K562 (cell line): ENCODE measurements at regions not wholly inside any gene's neighbourhood (a gene's known extent, or its start where the extent isn't known, plus 50 kb on each side); places are given as distances from the start of the nearest gene placed in this dataset.

Experiments
- ATAC-seq: fragments of 200-7000 bp; cut with Tn5 transposase; 3 replicates; pipeline ENCODE4 v1.9.1; 2020; ENCODE audit warnings: moderate library complexity
- BruUV-seq: library from RNA; stranded (reverse); fragments of 400-500 nt; replicated peaks from 2 replicates; lab custom pipeline; 2021; lab: Mats Ljungman, UMichigan
- CTCF ChIA-PET: fragments of 300-600 bp; formaldehyde crosslinking; extraction: SDS; loops from one replicate; lab custom pipeline; 2021; ENCODE audit warnings: low intra/inter-chr PET ratio; lab: Yijun Ruan, JAX
- POLR2A ChIA-PET: fragments of 300-600, 350-650 bp; sonication (Branson Sonifier 250); formaldehyde crosslinking; extraction: SDS; loops from one replicate; lab custom pipeline; 2021; ENCODE audit warnings: antibody characterized with exemption, inconsistent platforms; lab: Yijun Ruan, JAX
- DNase-seq, 4 experiments: peaks; one replicate each; pipeline versions ENCODE4 v3.0.0 to v3.0.0-alpha.2; 2011 to 2018; ENCODE audit warnings: low spot score in 3 of 4, mixed read lengths in 3 of 4; ENCODE audit errors: extremely low read depth in 1 of 4
- FAIRE-seq: peaks from 2 replicates; lab custom pipeline; 2011; peaks lifted over from hg19 to GRCh38; lab: Jason Lieb, UNC
- H2AFZ ChIP-seq: 2 replicates; pipeline ENCODE4 v1.6.0; 2011; ENCODE audit warnings: low read depth, low read length, control low read depth, inconsistent platforms
- H3K27ac ChIP-seq: fragments of 200-600 bp; 3 replicates; pipeline ENCODE4 v1.8.0; 2011; ENCODE audit warnings: low read depth, mild to moderate bottlenecking, control low read depth, inconsistent platforms, low read length, moderate library complexity, mixed read lengths; ENCODE audit errors: extremely low read depth
- H3K27me3 ChIP-seq, 2 experiments: fragments of 300-600 bp in 1 of 2; 2 replicates in 1 of 2; 3 replicates in 1 of 2; pipeline versions ENCODE4 v1.6.0 to v1.8.0; 2011; ENCODE audit warnings: inconsistent platforms in 2 of 2, low read length in 2 of 2, mild to moderate bottlenecking in 1 of 2, mixed read lengths in 1 of 2, moderate library complexity in 1 of 2; ENCODE audit not compliant: control insufficient read depth in 2 of 2, insufficient read depth in 2 of 2
- H3K36me3 ChIP-seq: fragments of 300-600 bp; 3 replicates; pipeline ENCODE4 v1.8.0; 2011; ENCODE audit warnings: mild to moderate bottlenecking, low read length, inconsistent platforms; ENCODE audit not compliant: control insufficient read depth, insufficient read depth
- H3K4me1 ChIP-seq, 2 experiments: fragments of 200-600 bp in 1 of 2; replicated peaks in 1 of 2; 2 replicates in 1 of 2; 3 replicates in 1 of 2; pipeline versions ENCODE4 v1.5.1 to v1.8.0; 2011; ENCODE audit warnings: inconsistent platforms in 2 of 2, low read length in 2 of 2, mild to moderate bottlenecking in 1 of 2, mixed read lengths in 1 of 2, moderate library complexity in 1 of 2; ENCODE audit not compliant: control insufficient read depth in 2 of 2, insufficient read depth in 2 of 2
- H3K4me2 ChIP-seq: 2 replicates; pipeline ENCODE4 v1.6.1; 2011; ENCODE audit warnings: low read length, control low read depth, inconsistent platforms, mixed read lengths; ENCODE audit not compliant: insufficient read depth
- H3K4me3 ChIP-seq: fragments of 200-600 bp; sonication (generic), shearing (Covaris generic); 2 replicates; pipeline ENCODE4 v1.5.1; 2016; ENCODE audit warnings: control low read depth, inconsistent platforms
- H3K79me2 ChIP-seq: fragments of 200-600 bp; 3 replicates; pipeline ENCODE4 v1.8.0; 2011; ENCODE audit warnings: low read length, inconsistent platforms; ENCODE audit not compliant: control insufficient read depth, insufficient read depth
- H3K9ac ChIP-seq, 2 experiments: 2 replicates each; pipeline versions ENCODE4 v1.6.0 to v1.6.1; 2011; ENCODE audit warnings: low read depth in 2 of 2, low read length in 2 of 2, control low read depth in 1 of 2, inconsistent platforms in 1 of 2, mild to moderate bottlenecking in 1 of 2, mixed read lengths in 1 of 2; ENCODE audit not compliant: insufficient read depth in 1 of 2
- H3K9me1 ChIP-seq: one replicate; pipeline ENCODE4 v1.6.0; 2011; ENCODE audit warnings: inconsistent platforms, mild to moderate bottlenecking, low read length, moderate library complexity; ENCODE audit not compliant: control insufficient read depth, insufficient read depth
- H3K9me3 ChIP-seq: replicated peaks from 2 replicates; pipeline ENCODE4 v1.5.1; 2011; ENCODE audit warnings: low read depth, low read length, inconsistent platforms; ENCODE audit not compliant: control insufficient read depth, insufficient read depth
- H4K20me1 ChIP-seq: replicated peaks from 2 replicates; pipeline ENCODE4 v1.6.1; 2011; ENCODE audit warnings: low read length, inconsistent platforms, mixed read lengths; ENCODE audit not compliant: control insufficient read depth, insufficient read depth
- HIVEP1 ChIP-seq: fragments of 250-450 bp; sonication (Bioruptor Pico); IDR thresholded peaks from 2 replicates; pipeline ENCODE4 v1.4.0; 2020; ENCODE audit warnings: mild to moderate bottlenecking
- SOX6 ChIP-seq: fragments of 450-650 bp; IDR thresholded peaks from 2 replicates; pipeline ENCODE4 v1.6.1; 2014; ENCODE audit warnings: mild to moderate bottlenecking
- ZNF644 ChIP-seq: fragments of 200-800 bp; sonication (Bioruptor generic); IDR thresholded peaks from 2 replicates; pipeline ENCODE4 v1.6.1; 2016; ENCODE audit warnings: low read depth, missing genetic modification characterization, missing compliant biosample characterization
- WGBS: fragments of 100-300 bp; shearing (Covaris generic); methylation state at CpG from one replicate; pipeline ENCODE4 v1.1.6; 2016; ENCODE audit warnings: low coverage, mixed read lengths; ENCODE audit not compliant: insufficient coverage; ENCODE audit errors: missing lambda C conversion rate; 5-methylcytosine and 5-hydroxymethylcytosine counted together
- in situ Hi-C: fragments of 300-500 bp; cut with MboI; formaldehyde crosslinking; loops from 4 replicates; pipeline ENCODE4 v1.15.0; 2018; ENCODE audit warnings: inconsistent platforms, mixed read lengths
- intact Hi-C: fragments of 100-400 bp; cut with micrococcal nuclease; formaldehyde crosslinking; loops from 2 replicates; pipeline ENCODE4 v1.14.2; 2022
- TF ChIP-seq, protein P1 (sequence below): IDR thresholded peaks from 2 replicates; pipeline ENCODE4 v1.6.1; 2011; ENCODE audit warnings: borderline replicate concordance, low read depth, mild to moderate bottlenecking, moderate library complexity, low read length; ENCODE audit not compliant: insufficient read depth, poor library complexity, severe bottlenecking

DNA sequence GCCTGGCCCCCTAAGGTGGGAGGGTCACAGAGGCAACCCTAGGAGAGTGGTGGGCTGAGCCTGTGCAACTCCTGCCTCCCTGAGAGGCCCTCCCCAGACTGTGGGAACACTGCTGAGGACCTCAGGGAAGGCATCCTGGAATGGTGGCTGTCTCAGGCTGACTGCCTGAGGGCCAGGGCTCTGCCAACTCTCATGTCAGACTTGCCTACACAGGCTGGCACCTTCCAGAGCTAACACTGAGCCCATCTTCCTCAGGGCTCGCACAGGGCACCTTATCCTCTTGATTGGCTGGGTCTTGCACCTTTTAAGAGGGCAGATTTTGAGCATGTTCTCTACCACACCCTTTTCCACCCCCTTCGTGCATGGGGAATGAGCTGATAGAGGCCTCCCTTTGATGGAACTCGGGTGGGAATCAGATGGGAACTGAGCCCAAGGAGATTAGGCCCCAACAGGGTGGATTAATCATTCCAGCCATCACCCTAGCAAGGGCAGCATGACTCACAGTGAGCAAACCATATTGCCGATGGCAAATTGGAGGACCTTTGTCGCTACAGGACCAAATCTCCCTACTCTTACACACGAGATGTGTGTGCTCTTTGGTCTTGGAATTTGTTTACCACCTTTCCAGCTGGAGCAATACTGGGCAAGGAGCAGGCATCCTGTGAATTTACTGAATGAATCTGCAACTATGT lies 702.8 kb downstream of the VRK1 start:
- in situ Hi-C loops, result no loop called here
- H3K4me3 ChIP-seq, result no peak overlapping the region
- TF ChIP-seq HIVEP1 (no peak), SOX6 (no peak), ZNF644 (no peak)
- TF ChIP-seq, protein P1, sequence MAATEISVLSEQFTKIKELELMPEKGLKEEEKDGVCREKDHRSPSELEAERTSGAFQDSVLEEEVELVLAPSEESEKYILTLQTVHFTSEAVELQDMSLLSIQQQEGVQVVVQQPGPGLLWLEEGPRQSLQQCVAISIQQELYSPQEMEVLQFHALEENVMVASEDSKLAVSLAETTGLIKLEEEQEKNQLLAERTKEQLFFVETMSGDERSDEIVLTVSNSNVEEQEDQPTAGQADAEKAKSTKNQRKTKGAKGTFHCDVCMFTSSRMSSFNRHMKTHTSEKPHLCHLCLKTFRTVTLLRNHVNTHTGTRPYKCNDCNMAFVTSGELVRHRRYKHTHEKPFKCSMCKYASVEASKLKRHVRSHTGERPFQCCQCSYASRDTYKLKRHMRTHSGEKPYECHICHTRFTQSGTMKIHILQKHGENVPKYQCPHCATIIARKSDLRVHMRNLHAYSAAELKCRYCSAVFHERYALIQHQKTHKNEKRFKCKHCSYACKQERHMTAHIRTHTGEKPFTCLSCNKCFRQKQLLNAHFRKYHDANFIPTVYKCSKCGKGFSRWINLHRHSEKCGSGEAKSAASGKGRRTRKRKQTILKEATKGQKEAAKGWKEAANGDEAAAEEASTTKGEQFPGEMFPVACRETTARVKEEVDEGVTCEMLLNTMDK, result no peak
- no peak overlapping the region for H3K4me2 ChIP-seq
- intact Hi-C loops, result no loop called here
- H3K27me3 ChIP-seq, result no peaks in the 10 kb centered on the region
- ATAC-seq (no peak), FAIRE-seq (no peak), DNase-seq (no peak)
- H4K20me1 ChIP-seq, result no peaks in the 10 kb centered on the region
- H3K9me3 ChIP-seq, result no peaks in the 10 kb centered on the region
- WGBS, result 2% methylated on average over 6 of the region's 6 CpGs
- CTCF ChIA-PET, result no interaction called here
- H2AFZ ChIP-seq, result no peak overlapping the region
- POLR2A ChIA-PET, result no interaction called here
- H3K27ac ChIP-seq, result no peak overlapping the region
- no peaks in the 10 kb centered on the region for H3K36me3 ChIP-seq
- no peak overlapping the region for H3K9ac ChIP-seq
- no TSS peak for BruUV-seq
- no peaks in the 10 kb centered on the region for H3K4me1 ChIP-seq
- no peaks in the 10 kb centered on the region for H3K79me2 ChIP-seq
- H3K9me1 ChIP-seq, result no peaks in the 10 kb centered on the region
